NCI-H1436 treated with DMSO at 0.1 percent for 48 hours (cell line): ENCODE measurements at regions not wholly inside any gene's neighbourhood (a gene's known extent, or its start where the extent isn't known, plus 50 kb on each side); places are given as distances from the start of the nearest gene placed in this dataset.

Experiments
- DNase-seq: peaks from one replicate; lab custom pipeline; 2025; lab: John Stamatoyannopoulos, UW

GRCh38 chr14:84655014-84655413 lies 874.9 kb upstream of the FLRT2 start:
- DNase-seq = no peak

- no peak for DNase-seq
These were observed 872.0 kb upstream of the FLRT2 start for GRCh38 chr14:84657911-84658310.

- no peak for DNase-seq
These were observed 859.1 kb upstream of the FLRT2 start for GRCh38 chr14:84670796-84671195.

GRCh38 chr14:84671776-84672175 lies 858.2 kb upstream of the FLRT2 start:
- no peak for DNase-seq

- DNase-seq = no peak
These were observed 855.3 kb upstream of the FLRT2 start for GRCh38 chr14:84674636-84675035.

- DNase-seq = no peak
These were observed 843.4 kb upstream of the FLRT2 start for GRCh38 chr14:84686550-84686949.

GRCh38 chr14:84688297-84689025 lies 841.5 kb upstream of the FLRT2 start:
- DNase-seq = no peak

- no peak for DNase-seq
These were observed 835.8 kb upstream of the FLRT2 start for GRCh38 chr14:84694161-84694560.

GRCh38 chr14:84704601-84705000 lies 825.3 kb upstream of the FLRT2 start:
- no peak for DNase-seq

- no peak for DNase-seq
These were observed 822.1 kb upstream of the FLRT2 start for GRCh38 chr14:84707830-84708229.

GRCh38 chr14:84708865-84709264 lies 821.1 kb upstream of the FLRT2 start:
- DNase-seq = no peak

GRCh38 chr14:84726471-84726870 lies 803.5 kb upstream of the FLRT2 start:
- no peak for DNase-seq

- DNase-seq = no peak
These were observed 780.6 kb upstream of the FLRT2 start for GRCh38 chr14:84749191-84749955.

- DNase-seq = no peak
These were observed 779.7 kb upstream of the FLRT2 start for GRCh38 chr14:84750284-84750683.

- no peak for DNase-seq
These were observed 779.0 kb upstream of the FLRT2 start for GRCh38 chr14:84750763-84751554.

GRCh38 chr14:84751745-84752144 lies 778.2 kb upstream of the FLRT2 start:
- DNase-seq = no peak

- DNase-seq = no peak
These were observed 769.3 kb upstream of the FLRT2 start for GRCh38 chr14:84760489-84761126.

- no peak for DNase-seq
These were observed 762.5 kb upstream of the FLRT2 start for GRCh38 chr14:84767434-84767833.

GRCh38 chr14:84770030-84770429 lies 759.9 kb upstream of the FLRT2 start:
- no peak for DNase-seq

- DNase-seq = no peak
These were observed 752.6 kb upstream of the FLRT2 start for GRCh38 chr14:84777356-84777755.

GRCh38 chr14:84782902-84783301 lies 747.0 kb upstream of the FLRT2 start:
- DNase-seq = no peak

- no peak for DNase-seq
These were observed 746.4 kb upstream of the FLRT2 start for GRCh38 chr14:84783511-84783910.
